PFSK-1 (cell line): ENCODE measurements at regions not wholly inside any gene's neighbourhood (a gene's known extent, or its start where the extent isn't known, plus 50 kb on each side); places are given as distances from the start of the nearest gene placed in this dataset.

Experiments used
- FOXP2 ChIP-seq: optimal IDR thresholded peaks from 2 replicates; pipeline ENCODE3; 2011; ENCODE audit warnings: borderline replicate concordance, control low read depth, inconsistent platforms; ENCODE audit not compliant: insufficient read depth; ENCODE audit errors: extremely low read length, extremely low read depth
- POLR2AphosphoS5 ChIP-seq: IDR thresholded peaks from 2 replicates; pipeline ENCODE4 v1.6.1; 2012; ENCODE audit warnings: low read depth, mild to moderate bottlenecking, control low read depth, low read length, moderate library complexity
- SIN3A ChIP-seq: IDR thresholded peaks from 2 replicates; pipeline ENCODE4 v1.6.1; 2012; ENCODE audit warnings: mild to moderate bottlenecking, low read length, moderate library complexity, borderline replicate concordance; ENCODE audit not compliant: insufficient read depth
- TAF1 ChIP-seq: IDR thresholded peaks from 2 replicates; pipeline ENCODE4 v1.6.1; 2012; ENCODE audit warnings: low read length, control low read depth, borderline replicate concordance; ENCODE audit not compliant: insufficient read depth
- TF ChIP-seq, protein P1 (sequence below), 2 experiments: IDR thresholded peaks; 2 replicates each; pipeline versions ENCODE4 v1.6.1 to v1.8.0; 2011 to 2012; ENCODE audit warnings: low read depth in 2 of 2, low read length in 2 of 2, control low read depth in 1 of 2, inconsistent platforms in 1 of 2, mild to moderate bottlenecking in 1 of 2, moderate library complexity in 1 of 2; ENCODE audit not compliant: insufficient read depth in 1 of 2

DNA sequence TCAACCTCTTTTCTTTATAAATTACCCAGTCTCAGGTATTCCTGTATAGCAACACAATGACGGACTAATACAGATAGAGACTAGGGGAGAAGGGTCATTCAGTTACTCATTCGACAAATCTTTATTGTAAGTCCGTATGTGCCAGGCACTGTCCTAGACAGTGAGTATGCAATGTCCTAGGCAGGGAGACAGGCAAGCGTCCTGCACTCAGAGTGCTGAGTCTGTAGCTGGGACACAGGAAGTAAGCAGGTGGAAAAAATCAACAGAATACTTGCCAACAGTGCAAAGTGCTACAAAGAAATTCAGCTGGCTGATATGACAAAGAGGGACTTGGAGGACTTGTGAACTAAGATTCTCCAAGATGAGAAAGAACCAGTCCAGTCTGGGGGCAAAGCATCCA is 92.2 kb upstream of the ZBTB40 start:
- no peak for TF ChIP-seq POLR2AphosphoS5
- TF ChIP-seq SIN3A, result no peak
- TF ChIP-seq TAF1, result no peak
- TF ChIP-seq, protein P1, sequence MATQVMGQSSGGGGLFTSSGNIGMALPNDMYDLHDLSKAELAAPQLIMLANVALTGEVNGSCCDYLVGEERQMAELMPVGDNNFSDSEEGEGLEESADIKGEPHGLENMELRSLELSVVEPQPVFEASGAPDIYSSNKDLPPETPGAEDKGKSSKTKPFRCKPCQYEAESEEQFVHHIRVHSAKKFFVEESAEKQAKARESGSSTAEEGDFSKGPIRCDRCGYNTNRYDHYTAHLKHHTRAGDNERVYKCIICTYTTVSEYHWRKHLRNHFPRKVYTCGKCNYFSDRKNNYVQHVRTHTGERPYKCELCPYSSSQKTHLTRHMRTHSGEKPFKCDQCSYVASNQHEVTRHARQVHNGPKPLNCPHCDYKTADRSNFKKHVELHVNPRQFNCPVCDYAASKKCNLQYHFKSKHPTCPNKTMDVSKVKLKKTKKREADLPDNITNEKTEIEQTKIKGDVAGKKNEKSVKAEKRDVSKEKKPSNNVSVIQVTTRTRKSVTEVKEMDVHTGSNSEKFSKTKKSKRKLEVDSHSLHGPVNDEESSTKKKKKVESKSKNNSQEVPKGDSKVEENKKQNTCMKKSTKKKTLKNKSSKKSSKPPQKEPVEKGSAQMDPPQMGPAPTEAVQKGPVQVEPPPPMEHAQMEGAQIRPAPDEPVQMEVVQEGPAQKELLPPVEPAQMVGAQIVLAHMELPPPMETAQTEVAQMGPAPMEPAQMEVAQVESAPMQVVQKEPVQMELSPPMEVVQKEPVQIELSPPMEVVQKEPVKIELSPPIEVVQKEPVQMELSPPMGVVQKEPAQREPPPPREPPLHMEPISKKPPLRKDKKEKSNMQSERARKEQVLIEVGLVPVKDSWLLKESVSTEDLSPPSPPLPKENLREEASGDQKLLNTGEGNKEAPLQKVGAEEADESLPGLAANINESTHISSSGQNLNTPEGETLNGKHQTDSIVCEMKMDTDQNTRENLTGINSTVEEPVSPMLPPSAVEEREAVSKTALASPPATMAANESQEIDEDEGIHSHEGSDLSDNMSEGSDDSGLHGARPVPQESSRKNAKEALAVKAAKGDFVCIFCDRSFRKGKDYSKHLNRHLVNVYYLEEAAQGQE (IDR thresholded peaks at IDR 0.05; ENCODE audit: insufficient read depth in 1 of 2, low read depth in 2 of 2, low read length in 2 of 2), result no peak
- no peak for TF ChIP-seq FOXP2
